ENCODE measurements at regions not wholly inside any gene's neighbourhood (a gene's known extent, or its start where the extent isn't known, plus 50 kb on each side); places are given as distances from the start of the nearest gene placed in this dataset.

GRCh38 chr11:57047610-57048009 is 58.9 kb downstream of the OR5AK2 start:
- intact Hi-C loops (cut with micrococcal nuclease) = no loop called here
- H3K27ac Mint-ChIP-seq = no peak overlapping the region
- Histone ChIP-seq H3K9me3 (replicated peaks in 1 of 2; ENCODE audit: control insufficient read depth in 1 of 2, insufficient read depth in 1 of 2, low read length in 2 of 2) (no peaks in the 10 kb centered on the region), H3K36me3 (replicated peaks in 1 of 2; ENCODE audit: control insufficient read depth in 1 of 2, insufficient read depth in 2 of 2, low read length in 2 of 2) (no peaks in the 10 kb centered on the region), H3K79me2 (ENCODE audit: insufficient read depth, low read length) (no peaks in the 10 kb centered on the region), H3K27ac (ENCODE audit: low read depth in 1 of 2, low read length in 2 of 2) (no peak overlapping the region), H4K20me1 (ENCODE audit: insufficient read depth, low read length) (no peaks in the 10 kb centered on the region), H3K4me2 (replicated peaks; ENCODE audit: extremely low read depth, low read length, poor library complexity, severe bottlenecking) (no peak overlapping the region), H3K9ac (ENCODE audit: insufficient read depth, low read length, poor library complexity, severe bottlenecking) (no peak overlapping the region), H3K27me3 (ENCODE audit: control insufficient read depth in 2 of 2, insufficient read depth in 2 of 2, low read length in 2 of 2) (no peaks in the 10 kb centered on the region), H2AFZ (ENCODE audit: insufficient read depth, low read depth, low read length, poor library complexity, severe bottlenecking) (no peak overlapping the region), H3K4me3 (replicated peaks in 1 of 3; ENCODE audit: low read depth in 2 of 3, low read length in 3 of 3) (no peak overlapping the region), H3K4me1 (ENCODE audit: control insufficient read depth in 1 of 2, insufficient read depth in 2 of 2, low read length in 2 of 2) (no peaks in the 10 kb centered on the region)
- H3K4me3 Mint-ChIP-seq = no peak overlapping the region
- no peak for TF ChIP-seq CTCF (IDR thresholded peaks at IDR 0.05)
- H3K36me3 Mint-ChIP-seq = no peaks in the 10 kb centered on the region
- peaks cover 2 to 8% (median 5%) of the 10 kb centered on the region in 7 donors for H3K9me3 Mint-ChIP-seq
- no peaks in the 10 kb centered on the region for H3K4me1 Mint-ChIP-seq
- DNase-seq = no peak
- H3K27me3 Mint-ChIP-seq (ENCODE audit: low read depth in 3 of 3) = peaks cover 0 to 1% (median 0%) of the 10 kb centered on the region in 3 donors

- H3K27ac ChIP-seq (ENCODE audit: low read depth in 1 of 2, low read length in 2 of 2) = no peak overlapping the region
- H4K20me1 ChIP-seq (ENCODE audit: insufficient read depth, low read length) = no peaks in the 10 kb centered on the region
- H3K36me3 ChIP-seq (replicated peaks in 1 of 2; ENCODE audit: control insufficient read depth in 1 of 2, insufficient read depth in 2 of 2, low read length in 2 of 2) = no peaks in the 10 kb centered on the region
- Mint-ChIP-seq H3K4me1 (no peaks in the 10 kb centered on the region), H3K4me3 (no peak overlapping the region), H3K27me3 (ENCODE audit: low read depth in 3 of 3) (peaks cover 0 to 2% (median 1%) of the 10 kb centered on the region in 3 donors), H3K27ac (no peak overlapping the region), H3K36me3 (no peaks in the 10 kb centered on the region), H3K9me3 (peaks cover 2 to 8% (median 5%) of the 10 kb centered on the region in 7 donors)
- no peaks in the 10 kb centered on the region for H3K4me1 ChIP-seq (ENCODE audit: control insufficient read depth in 1 of 2, insufficient read depth in 2 of 2, low read length in 2 of 2)
- no peaks in the 10 kb centered on the region for H3K27me3 ChIP-seq (ENCODE audit: control insufficient read depth in 2 of 2, insufficient read depth in 2 of 2, low read length in 2 of 2)
- DNase-seq = no peak
- no peak overlapping the region for H3K4me2 ChIP-seq (replicated peaks; ENCODE audit: extremely low read depth, low read length, poor library complexity, severe bottlenecking)
- TF ChIP-seq CTCF (IDR thresholded peaks at IDR 0.05) = no peak
- no peaks in the 10 kb centered on the region for H3K79me2 ChIP-seq (ENCODE audit: insufficient read depth, low read length)
- H3K9ac ChIP-seq (ENCODE audit: insufficient read depth, low read length, poor library complexity, severe bottlenecking) = no peak overlapping the region
- intact Hi-C loops (cut with micrococcal nuclease) = no loop called here
- H3K4me3 ChIP-seq (replicated peaks in 1 of 3; ENCODE audit: low read depth in 2 of 3, low read length in 3 of 3) = no peak overlapping the region
- H2AFZ ChIP-seq (ENCODE audit: insufficient read depth, low read depth, low read length, poor library complexity, severe bottlenecking) = no peak overlapping the region
- H3K9me3 ChIP-seq (replicated peaks in 1 of 2; ENCODE audit: control insufficient read depth in 1 of 2, insufficient read depth in 1 of 2, low read length in 2 of 2) = no peaks in the 10 kb centered on the region
- WGBS (ENCODE audit: insufficient coverage) = 89% methylated on average over 3 of the region's 4 CpGs
Observed at GRCh38 chr11:57049749-57050148, 61.0 kb downstream of the OR5AK2 start.
